Parathyroid adenoma (tissue), 2 donors: ENCODE measurements at regions not wholly inside any gene's neighbourhood (a gene's known extent, or its start where the extent isn't known, plus 50 kb on each side); places are given as distances from the start of the nearest gene placed in this dataset.

Source experiments
- H2AFZ ChIP-seq: fragments of 300-600 bp; sonication (generic); one replicate; pipeline ENCODE4 v1.7.0; 2017; ENCODE audit warnings: antibody characterized with exemption, mild to moderate bottlenecking
- H3K27ac ChIP-seq: fragments of 300-600 bp; sonication (generic); one replicate; pipeline ENCODE4 v1.7.0; 2017
- H3K27me3 ChIP-seq: fragments of 300-600 bp; sonication (generic); one replicate; pipeline ENCODE4 v1.7.0; 2017; ENCODE audit warnings: low read length; ENCODE audit not compliant: control insufficient read depth, insufficient read depth
- H3K36me3 ChIP-seq: fragments of 300-600 bp; sonication (generic); one replicate; pipeline ENCODE4 v1.7.0; 2017; ENCODE audit warnings: low read length; ENCODE audit not compliant: control insufficient read depth, insufficient read depth
- H3K4me1 ChIP-seq: fragments of 300-600 bp; sonication (generic); one replicate; pipeline ENCODE4 v1.7.0; 2017; ENCODE audit warnings: control low read depth
- H3K4me2 ChIP-seq: fragments of 300-600 bp; sonication (generic); one replicate; pipeline ENCODE4 v1.7.0; 2017; ENCODE audit warnings: low read length
- H3K4me3 ChIP-seq: fragments of 300-600 bp; sonication (generic); one replicate; pipeline ENCODE4 v1.7.0; 2017; ENCODE audit warnings: low read depth, low read length
- H3K79me2 ChIP-seq: fragments of 300-600 bp; sonication (generic); one replicate; pipeline ENCODE4 v1.7.0; 2017; ENCODE audit warnings: control low read depth
- H3K9ac ChIP-seq: fragments of 300-600 bp; sonication (generic); one replicate; pipeline ENCODE4 v1.7.0; 2017; ENCODE audit warnings: mild to moderate bottlenecking
- H3K9me3 ChIP-seq: fragments of 300-600 bp; sonication (generic); one replicate; pipeline ENCODE4 v1.7.0; 2017; ENCODE audit warnings: low read length; ENCODE audit not compliant: control insufficient read depth
- TF ChIP-seq, protein P1 (sequence below): fragments of 300-600 bp; sonication (generic); IDR thresholded peaks from one replicate; pipeline ENCODE4 v1.7.0; 2017; ENCODE audit warnings: antibody characterized with exemption, mild to moderate bottlenecking
- donor health status: primary hyperparathyroidism.

DNA sequence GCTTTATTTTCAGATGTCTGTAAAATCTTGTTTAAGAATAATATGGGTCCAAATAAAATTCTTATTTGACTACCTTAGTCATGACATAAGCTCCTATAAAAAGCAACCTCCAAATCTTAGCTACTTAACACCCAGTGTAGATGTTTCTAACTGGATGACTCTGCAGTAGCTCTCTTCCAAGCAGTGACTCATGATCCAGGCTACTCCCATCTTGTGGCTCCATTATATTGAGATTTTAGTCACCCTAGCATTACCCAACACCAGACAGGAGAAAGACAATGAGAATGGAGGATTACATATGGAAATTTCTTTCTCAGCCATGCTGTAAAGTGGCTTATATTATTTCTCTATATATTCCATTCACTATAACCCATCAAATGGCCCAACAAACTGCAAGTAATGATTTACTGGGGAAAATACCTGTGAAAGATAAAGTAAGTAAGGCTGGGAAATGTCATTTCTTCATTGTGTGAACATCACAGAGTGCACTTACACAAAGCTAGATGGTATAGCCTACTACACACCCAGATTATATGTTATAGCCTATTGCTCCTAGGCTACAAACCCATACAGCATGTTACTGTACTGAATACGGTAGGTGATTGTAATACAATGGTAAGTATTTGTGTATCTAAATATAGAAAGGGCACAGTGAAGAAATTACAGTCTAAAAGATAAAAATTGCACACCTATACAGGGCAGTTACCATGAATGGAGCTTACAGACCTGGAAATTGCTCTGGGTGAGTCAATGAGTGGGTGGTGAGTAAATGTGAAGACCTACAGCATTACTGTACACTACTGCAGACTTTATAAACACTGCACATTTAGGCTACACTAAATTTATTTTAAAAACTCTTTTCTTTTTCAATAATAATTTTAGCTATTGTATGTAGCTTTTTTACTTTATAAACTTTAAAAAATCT lies 163.2 kb downstream of the DYRK2 start:
- H3K4me3 ChIP-seq, result no peak overlapping the region
- no peak overlapping the region for H3K4me2 ChIP-seq
- H3K79me2 ChIP-seq, result no peaks in the 10 kb centered on the region
- no peak overlapping the region for H2AFZ ChIP-seq
- H3K9ac ChIP-seq, result no peak overlapping the region
- H3K9me3 ChIP-seq, result no peaks in the 10 kb centered on the region
- H3K27me3 ChIP-seq, result no peaks in the 10 kb centered on the region
- TF ChIP-seq, protein P1, sequence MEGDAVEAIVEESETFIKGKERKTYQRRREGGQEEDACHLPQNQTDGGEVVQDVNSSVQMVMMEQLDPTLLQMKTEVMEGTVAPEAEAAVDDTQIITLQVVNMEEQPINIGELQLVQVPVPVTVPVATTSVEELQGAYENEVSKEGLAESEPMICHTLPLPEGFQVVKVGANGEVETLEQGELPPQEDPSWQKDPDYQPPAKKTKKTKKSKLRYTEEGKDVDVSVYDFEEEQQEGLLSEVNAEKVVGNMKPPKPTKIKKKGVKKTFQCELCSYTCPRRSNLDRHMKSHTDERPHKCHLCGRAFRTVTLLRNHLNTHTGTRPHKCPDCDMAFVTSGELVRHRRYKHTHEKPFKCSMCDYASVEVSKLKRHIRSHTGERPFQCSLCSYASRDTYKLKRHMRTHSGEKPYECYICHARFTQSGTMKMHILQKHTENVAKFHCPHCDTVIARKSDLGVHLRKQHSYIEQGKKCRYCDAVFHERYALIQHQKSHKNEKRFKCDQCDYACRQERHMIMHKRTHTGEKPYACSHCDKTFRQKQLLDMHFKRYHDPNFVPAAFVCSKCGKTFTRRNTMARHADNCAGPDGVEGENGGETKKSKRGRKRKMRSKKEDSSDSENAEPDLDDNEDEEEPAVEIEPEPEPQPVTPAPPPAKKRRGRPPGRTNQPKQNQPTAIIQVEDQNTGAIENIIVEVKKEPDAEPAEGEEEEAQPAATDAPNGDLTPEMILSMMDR, result no peak
- H3K4me1 ChIP-seq, result no peaks in the 10 kb centered on the region
- H3K27ac ChIP-seq, result no peak overlapping the region
- H3K36me3 ChIP-seq, result no peaks in the 10 kb centered on the region

DNA sequence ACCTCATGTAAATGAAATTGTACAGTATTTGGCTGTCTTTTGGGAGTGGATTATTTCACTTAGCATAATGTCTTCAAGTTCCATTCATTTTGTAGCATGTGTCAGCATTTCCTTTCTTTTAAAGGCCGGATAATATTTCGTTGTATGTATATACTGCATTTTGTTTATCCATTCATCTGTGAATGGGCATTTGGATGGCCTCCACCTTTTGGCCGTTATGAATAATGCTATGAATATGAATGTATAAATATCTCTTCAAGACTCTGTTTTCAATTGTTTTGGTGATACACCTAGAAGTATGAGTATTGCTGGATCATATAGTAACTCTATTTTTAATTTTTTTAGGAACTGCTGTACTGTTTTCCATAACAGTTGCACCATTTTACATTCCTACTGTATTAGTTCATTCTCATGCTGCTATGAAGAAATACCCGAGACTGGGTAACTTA lies 164.9 kb downstream of the DYRK2 start:
- Histone ChIP-seq H3K4me1 (no peaks in the 10 kb centered on the region), H2AFZ (no peak overlapping the region), H3K4me3 (no peak overlapping the region), H3K27me3 (no peaks in the 10 kb centered on the region), H3K4me2 (no peak overlapping the region), H3K9me3 (no peaks in the 10 kb centered on the region), H3K27ac (no peak overlapping the region), H3K79me2 (no peaks in the 10 kb centered on the region), H3K36me3 (no peaks in the 10 kb centered on the region), H3K9ac (no peak overlapping the region)
- TF ChIP-seq, protein P1, result no peak

DNA sequence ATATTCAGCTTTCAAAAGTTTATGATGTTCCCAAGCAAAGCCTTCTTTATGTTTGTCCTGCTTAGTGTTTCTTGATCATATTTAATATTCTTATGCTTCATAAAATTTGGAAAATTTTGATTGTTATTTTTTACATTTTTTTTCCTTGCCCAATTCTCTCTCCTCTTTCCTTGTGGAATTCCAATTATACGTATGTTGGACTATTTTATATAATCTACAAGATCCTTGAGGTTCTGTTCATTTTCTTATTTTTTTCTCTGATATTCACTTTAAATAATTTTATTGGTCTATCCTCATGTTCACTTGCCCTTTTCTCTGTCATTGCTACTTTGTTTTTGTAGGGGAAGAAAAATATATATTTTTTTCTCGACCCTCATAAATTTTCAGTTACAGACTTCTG lies 167.7 kb downstream of the DYRK2 start:
- Histone ChIP-seq H2AFZ (no peak overlapping the region), H3K27me3 (no peaks in the 10 kb centered on the region), H3K4me3 (no peak overlapping the region), H3K9me3 (no peaks in the 10 kb centered on the region), H3K4me2 (no peak overlapping the region), H3K9ac (no peak overlapping the region), H3K79me2 (no peaks in the 10 kb centered on the region), H3K27ac (no peak overlapping the region), H3K4me1 (no peaks in the 10 kb centered on the region), H3K36me3 (no peaks in the 10 kb centered on the region)
- TF ChIP-seq, protein P1, result no peak

DNA sequence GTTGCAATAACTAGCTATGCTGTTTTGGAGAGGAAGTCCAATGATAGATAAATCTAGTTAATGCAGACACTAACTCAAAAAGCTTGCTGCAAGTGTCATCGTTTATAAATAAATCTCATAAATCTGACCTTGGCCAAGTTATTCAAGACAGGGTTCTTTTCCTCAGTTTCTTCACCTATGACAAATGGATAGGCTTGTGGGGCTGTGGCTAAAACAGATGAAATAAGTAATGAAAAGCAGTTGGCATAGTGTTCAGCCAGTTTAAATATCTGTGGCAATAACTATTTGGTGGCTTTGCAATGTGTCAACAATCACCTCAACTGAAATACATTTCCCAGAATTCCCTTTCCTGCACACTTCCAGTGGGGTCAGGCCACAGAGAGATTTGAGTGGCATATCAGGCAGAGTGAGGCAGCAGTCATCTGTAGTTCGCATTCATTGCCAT lies 169.9 kb downstream of the DYRK2 start:
- Histone ChIP-seq H3K9ac (no peak overlapping the region), H3K4me3 (no peak overlapping the region), H2AFZ (no peak overlapping the region), H3K4me2 (no peak overlapping the region), H3K79me2 (no peaks in the 10 kb centered on the region), H3K9me3 (no peaks in the 10 kb centered on the region), H3K27me3 (no peaks in the 10 kb centered on the region), H3K27ac (no peak overlapping the region), H3K36me3 (no peaks in the 10 kb centered on the region), H3K4me1 (no peaks in the 10 kb centered on the region)
- TF ChIP-seq, protein P1, result no peak

DNA sequence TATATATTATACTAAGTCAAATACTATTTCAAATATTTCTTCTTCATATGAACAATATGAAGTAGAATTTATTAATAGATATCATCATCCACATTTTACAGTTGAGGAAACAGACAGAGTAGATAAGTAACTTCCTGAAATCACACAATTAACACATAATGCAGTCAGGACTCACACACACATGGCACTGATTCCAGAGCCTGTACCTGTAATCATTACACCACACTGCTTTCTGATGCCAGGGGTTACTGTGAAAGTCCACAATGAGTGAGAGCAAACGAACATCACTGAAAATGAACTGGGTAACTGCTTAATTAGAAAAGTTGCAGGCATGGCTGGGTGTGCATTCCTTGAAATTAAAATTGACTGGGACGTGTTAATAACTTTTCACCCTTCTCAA lies 169.3 kb upstream of the IFNG-AS1 start:
- Histone ChIP-seq H3K9me3 (no peaks in the 10 kb centered on the region), H2AFZ (no peak overlapping the region), H3K79me2 (no peaks in the 10 kb centered on the region), H3K4me3 (no peak overlapping the region), H3K4me1 (no peaks in the 10 kb centered on the region), H3K36me3 (no peaks in the 10 kb centered on the region), H3K27ac (no peak overlapping the region), H3K4me2 (no peak overlapping the region), H3K27me3 (no peaks in the 10 kb centered on the region), H3K9ac (no peak overlapping the region)
- TF ChIP-seq, protein P1, result no peak
